ENCODE measurements at regions not wholly inside any gene's neighbourhood (a gene's known extent, or its start where the extent isn't known, plus 50 kb on each side); places are given as distances from the start of the nearest gene placed in this dataset.

DNA sequence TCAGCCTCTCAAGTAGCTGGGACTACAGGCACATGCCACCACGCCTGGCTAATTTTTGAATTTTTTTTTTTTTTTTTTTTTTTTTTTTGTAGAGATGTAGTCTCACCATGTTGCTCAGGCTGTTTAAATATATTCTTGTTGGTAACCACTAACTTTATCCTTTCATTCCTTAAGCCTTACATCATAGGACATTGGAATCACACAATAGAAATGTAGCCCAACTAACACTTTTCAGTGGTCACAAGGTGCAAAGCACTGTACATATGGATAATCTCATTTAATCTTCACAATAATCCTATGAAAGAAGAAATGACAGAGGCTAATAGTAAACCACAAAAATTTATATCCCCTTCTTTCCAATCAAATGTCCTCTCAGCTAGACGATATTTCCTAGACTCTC, 417.8 kb upstream of the DACH1 start:
- TF ChIP-seq, protein P1, sequence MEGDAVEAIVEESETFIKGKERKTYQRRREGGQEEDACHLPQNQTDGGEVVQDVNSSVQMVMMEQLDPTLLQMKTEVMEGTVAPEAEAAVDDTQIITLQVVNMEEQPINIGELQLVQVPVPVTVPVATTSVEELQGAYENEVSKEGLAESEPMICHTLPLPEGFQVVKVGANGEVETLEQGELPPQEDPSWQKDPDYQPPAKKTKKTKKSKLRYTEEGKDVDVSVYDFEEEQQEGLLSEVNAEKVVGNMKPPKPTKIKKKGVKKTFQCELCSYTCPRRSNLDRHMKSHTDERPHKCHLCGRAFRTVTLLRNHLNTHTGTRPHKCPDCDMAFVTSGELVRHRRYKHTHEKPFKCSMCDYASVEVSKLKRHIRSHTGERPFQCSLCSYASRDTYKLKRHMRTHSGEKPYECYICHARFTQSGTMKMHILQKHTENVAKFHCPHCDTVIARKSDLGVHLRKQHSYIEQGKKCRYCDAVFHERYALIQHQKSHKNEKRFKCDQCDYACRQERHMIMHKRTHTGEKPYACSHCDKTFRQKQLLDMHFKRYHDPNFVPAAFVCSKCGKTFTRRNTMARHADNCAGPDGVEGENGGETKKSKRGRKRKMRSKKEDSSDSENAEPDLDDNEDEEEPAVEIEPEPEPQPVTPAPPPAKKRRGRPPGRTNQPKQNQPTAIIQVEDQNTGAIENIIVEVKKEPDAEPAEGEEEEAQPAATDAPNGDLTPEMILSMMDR (IDR thresholded peaks at IDR 0.05), result no peak
- no peak for DNase-seq (ENCODE audit: low spot score)
- Histone ChIP-seq H3K27ac (no peak overlapping the region), H3K4me3 (no peak overlapping the region)

DNA sequence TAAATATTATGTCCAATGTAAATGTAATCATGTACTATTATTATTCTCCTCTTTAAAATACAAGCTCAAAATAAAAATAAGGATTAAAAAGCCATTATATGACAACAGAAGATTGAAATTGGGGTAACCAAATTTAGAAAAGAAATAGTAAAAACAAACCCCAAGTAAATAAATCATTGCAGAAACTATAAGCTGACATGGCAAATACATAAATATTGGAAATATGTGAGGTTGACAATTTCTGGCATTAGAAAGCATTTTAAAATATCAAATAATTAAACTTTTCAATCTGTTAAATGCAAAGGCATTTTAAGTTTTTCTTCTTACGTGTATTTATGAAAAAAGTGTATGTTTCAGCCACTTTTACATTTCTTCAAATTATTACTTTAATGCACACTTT, 394.7 kb upstream of the DACH1 start:
- Histone ChIP-seq H3K4me3 (no peak overlapping the region), H3K27ac (no peak overlapping the region)
- TF ChIP-seq, protein P1 (IDR thresholded peaks at IDR 0.05), result no peak
- DNase-seq (ENCODE audit: low spot score), result no peak

DNA sequence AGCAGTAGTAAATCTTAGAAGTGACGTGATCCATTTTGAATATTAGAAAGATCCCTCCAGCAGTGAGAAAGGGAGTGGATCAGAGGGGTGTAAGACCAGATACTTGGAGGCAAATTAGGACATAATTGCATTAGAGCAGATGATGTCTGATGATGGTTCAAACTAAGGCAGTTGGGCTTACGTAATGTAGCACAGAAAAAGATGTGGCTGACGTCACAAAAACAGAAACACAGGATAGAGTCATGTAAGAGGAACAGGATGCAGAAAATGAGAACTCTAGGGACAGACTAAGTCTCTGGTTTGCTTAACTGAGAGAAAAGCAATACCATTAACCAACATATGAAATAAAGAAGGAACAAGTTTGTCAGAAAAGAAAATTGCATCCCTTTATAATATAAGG, 392.5 kb upstream of the DACH1 start:
- H3K27ac ChIP-seq, result no peak overlapping the region
- DNase-seq (ENCODE audit: low spot score), result no peak
- no peak overlapping the region for H3K4me3 ChIP-seq
- TF ChIP-seq, protein P1 (IDR thresholded peaks at IDR 0.05), result no peak

DNA sequence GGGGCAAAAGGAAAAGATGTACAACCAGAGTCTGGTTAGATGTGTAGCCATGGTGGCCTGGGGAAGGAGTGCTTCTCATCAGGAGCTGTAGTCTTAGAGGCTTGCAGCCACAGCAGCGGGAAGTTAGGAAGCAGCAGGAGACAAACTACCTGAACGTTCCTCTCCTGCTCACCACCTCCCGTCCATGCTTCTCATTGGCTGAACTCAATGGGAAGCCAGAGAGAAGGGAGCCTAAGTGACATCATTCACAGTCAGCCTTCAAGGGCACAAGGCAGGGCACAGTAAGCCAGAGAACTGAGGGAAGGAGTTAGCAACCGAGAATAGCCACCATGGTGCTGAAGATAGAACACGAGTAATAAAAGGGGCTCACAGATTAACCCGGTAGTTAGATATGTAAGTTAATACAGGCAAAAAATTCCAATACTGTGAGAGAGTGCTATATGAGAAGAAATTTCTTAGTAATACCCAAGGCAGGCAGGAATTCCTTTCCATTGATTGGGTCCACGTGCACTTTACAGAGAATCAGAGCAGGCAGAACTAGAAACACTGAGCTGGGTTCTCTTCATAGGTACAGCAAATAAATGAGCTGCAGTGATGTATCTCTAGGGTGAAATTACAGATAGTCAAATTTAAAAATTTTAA, 391.5 kb upstream of the DACH1 start:
- TF ChIP-seq, protein P1 (IDR thresholded peaks at IDR 0.05), result no peak
- Histone ChIP-seq H3K27ac (no peak overlapping the region), H3K4me3 (no peak overlapping the region)
- DNase-seq (ENCODE audit: low spot score), result no peak

DNA sequence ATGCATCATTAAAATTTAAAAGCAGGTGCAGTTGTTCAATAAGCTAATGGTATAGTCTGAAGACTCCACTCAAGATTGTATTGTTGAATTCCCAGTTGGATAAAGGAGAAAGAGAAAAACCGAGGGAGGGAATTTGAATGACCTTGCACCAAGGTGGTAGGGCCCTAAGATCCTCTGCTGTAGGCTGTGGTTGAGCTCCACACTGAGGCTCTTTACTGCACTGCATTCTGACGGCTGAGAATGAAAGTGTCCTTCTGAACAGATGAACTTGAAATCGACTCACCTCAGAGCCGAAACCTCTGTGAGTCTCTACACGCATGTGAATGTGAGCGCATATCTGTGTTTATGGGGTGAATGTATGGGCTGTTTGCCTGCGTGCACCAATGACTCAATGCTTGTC, 388.9 kb upstream of the DACH1 start:
- TF ChIP-seq, protein P1 (IDR thresholded peaks at IDR 0.05), result no peak
- DNase-seq (ENCODE audit: low spot score), result no peak
- H3K4me3 ChIP-seq, result no peak overlapping the region

DNA sequence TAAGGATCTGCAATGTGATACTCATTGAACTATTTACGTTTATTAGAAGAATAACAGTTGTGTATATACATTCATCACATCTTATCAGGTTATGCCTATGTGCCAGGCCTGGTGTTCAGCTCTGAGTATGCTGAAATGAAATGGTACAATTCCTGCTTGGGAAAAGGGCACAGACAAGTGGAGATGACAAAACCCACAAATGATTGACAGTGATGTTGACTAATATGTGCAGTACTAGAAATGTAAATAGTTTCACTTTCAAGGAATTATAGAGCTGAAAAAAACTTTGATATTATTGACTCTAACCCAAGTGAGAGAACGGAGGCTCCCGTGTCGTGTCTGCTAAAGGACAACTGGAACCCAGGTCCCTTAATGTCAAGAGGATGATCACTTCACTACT, 386.8 kb upstream of the DACH1 start:
- Histone ChIP-seq H3K27ac (no peak overlapping the region), H3K4me3 (no peak overlapping the region)
- DNase-seq (ENCODE audit: low spot score), result no peak
- TF ChIP-seq, protein P1 (IDR thresholded peaks at IDR 0.05), result no peak

More for the DNA sequence above, 388.9 kb upstream of the DACH1 start:
- no peak overlapping the region for H3K27ac ChIP-seq

DNA sequence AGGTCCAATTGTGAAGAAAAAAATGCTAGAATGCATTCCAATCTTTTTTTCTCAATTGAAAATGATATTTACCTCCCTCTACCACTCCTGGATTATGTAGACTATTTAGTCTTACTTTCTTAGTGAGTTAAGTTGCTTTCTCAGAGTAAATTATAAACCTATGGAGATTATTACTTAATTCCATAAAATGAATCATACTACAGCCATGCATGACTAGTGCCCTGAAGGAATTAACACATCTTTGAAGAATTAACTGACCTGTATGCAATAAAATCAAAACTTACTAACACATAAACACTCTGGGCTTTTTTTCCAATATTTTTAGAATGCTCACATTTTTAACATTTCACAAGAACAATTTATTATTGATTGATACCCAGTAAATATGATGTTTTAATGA, 379.4 kb upstream of the DACH1 start:
- TF ChIP-seq, protein P1 (IDR thresholded peaks at IDR 0.05), result no peak
- Histone ChIP-seq H3K27ac (no peak overlapping the region), H3K4me3 (no peak overlapping the region)
- DNase-seq (ENCODE audit: low spot score), result no peak

Data from coronary artery (tissue), 2 donors.